ENCODE measurements at regions not wholly inside any gene's neighbourhood (a gene's known extent, or its start where the extent isn't known, plus 50 kb on each side); places are given as distances from the start of the nearest gene placed in this dataset.

- no peaks in the 10 kb centered on the region for H3K9me3 Mint-ChIP-seq
- TF ChIP-seq, protein P1, sequence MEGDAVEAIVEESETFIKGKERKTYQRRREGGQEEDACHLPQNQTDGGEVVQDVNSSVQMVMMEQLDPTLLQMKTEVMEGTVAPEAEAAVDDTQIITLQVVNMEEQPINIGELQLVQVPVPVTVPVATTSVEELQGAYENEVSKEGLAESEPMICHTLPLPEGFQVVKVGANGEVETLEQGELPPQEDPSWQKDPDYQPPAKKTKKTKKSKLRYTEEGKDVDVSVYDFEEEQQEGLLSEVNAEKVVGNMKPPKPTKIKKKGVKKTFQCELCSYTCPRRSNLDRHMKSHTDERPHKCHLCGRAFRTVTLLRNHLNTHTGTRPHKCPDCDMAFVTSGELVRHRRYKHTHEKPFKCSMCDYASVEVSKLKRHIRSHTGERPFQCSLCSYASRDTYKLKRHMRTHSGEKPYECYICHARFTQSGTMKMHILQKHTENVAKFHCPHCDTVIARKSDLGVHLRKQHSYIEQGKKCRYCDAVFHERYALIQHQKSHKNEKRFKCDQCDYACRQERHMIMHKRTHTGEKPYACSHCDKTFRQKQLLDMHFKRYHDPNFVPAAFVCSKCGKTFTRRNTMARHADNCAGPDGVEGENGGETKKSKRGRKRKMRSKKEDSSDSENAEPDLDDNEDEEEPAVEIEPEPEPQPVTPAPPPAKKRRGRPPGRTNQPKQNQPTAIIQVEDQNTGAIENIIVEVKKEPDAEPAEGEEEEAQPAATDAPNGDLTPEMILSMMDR (IDR thresholded peaks at IDR 0.05; ENCODE audit: unreplicated experiment in 3 of 3): no peak
- H3K4me1 Mint-ChIP-seq: peaks cover 44% of the 10 kb centered on the region
- peak overlapping the region in 1 of 3 experiments; percentile 30 for H3K27ac Mint-ChIP-seq
- no peaks in the 10 kb centered on the region for H3K27me3 Mint-ChIP-seq (ENCODE audit: low read depth)
- no peaks in the 10 kb centered on the region for H3K36me3 Mint-ChIP-seq (ENCODE audit: low read depth)
- H3K4me3 Mint-ChIP-seq: no peak overlapping the region
Measured at GRCh38 chr1:87956750-87957149, 628.1 kb downstream of the LMO4 start.

DNA sequence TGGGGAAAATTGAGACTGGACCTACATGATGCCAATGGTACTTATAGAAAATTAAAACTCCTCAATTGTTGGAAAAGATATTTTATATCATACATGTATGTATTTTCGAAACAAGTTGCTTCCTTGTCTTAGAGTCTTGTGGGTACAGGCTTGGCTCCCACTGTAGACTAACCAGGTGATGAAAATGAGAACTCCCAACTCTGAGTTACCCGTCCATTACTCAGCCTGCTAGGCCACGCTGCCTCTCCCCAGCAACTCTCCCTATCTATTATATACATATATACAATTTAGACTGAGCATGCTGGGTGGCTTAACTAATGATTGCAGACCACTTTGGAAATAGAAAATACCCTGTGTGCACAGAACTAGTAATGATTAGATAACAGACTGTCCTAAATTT lies 628.7 kb downstream of the LMO4 start:
- TF ChIP-seq, protein P1 (IDR thresholded peaks at IDR 0.05; ENCODE audit: unreplicated experiment in 3 of 3): no peak
- Mint-ChIP-seq H3K9me3 (no peaks in the 10 kb centered on the region), H3K4me3 (no peak overlapping the region), H3K27ac (no peak overlapping the region), H3K4me1 (peaks cover 40% of the 10 kb centered on the region), H3K27me3 (ENCODE audit: low read depth) (no peaks in the 10 kb centered on the region), H3K36me3 (ENCODE audit: low read depth) (no peaks in the 10 kb centered on the region)

DNA sequence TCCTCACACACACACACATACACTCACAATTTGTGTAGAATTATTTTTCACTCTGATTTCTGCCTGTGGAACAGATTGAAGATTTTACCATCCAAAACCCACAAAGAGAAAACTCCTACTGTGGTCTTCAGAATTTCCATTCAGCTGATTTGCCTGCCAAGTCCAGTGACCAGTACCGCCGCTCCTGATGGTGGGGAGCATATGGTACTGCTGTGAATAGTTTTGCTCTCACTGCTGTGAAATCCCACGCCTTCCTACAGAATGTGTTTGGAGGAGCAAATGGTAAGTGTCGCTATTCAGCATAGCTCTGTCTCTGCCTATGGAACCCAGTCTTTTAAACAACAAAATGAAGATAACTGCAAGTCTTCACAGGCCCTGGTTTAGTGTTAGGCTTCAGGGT lies 629.5 kb downstream of the LMO4 start:
- Mint-ChIP-seq H3K4me1 (peaks cover 40% of the 10 kb centered on the region), H3K9me3 (no peaks in the 10 kb centered on the region), H3K27me3 (ENCODE audit: low read depth) (no peaks in the 10 kb centered on the region), H3K36me3 (ENCODE audit: low read depth) (no peaks in the 10 kb centered on the region), H3K4me3 (no peak overlapping the region), H3K27ac (peak overlapping the region in 1 of 3 experiments; percentile 14)
- TF ChIP-seq, protein P1 (IDR thresholded peaks at IDR 0.05; ENCODE audit: unreplicated experiment in 3 of 3): no peak

- Mint-ChIP-seq H3K27me3 (ENCODE audit: low read depth) (no peaks in the 10 kb centered on the region), H3K4me3 (no peak overlapping the region), H3K4me1 (peaks cover 39% of the 10 kb centered on the region), H3K9me3 (no peaks in the 10 kb centered on the region), H3K36me3 (ENCODE audit: low read depth) (no peaks in the 10 kb centered on the region), H3K27ac (peak overlapping the region in 1 of 3 experiments; percentile 14)
- TF ChIP-seq, protein P1 (IDR thresholded peaks at IDR 0.05; ENCODE audit: unreplicated experiment in 3 of 3): no peak
Measured at GRCh38 chr1:87958716-87959115, 630.0 kb downstream of the LMO4 start.

DNA sequence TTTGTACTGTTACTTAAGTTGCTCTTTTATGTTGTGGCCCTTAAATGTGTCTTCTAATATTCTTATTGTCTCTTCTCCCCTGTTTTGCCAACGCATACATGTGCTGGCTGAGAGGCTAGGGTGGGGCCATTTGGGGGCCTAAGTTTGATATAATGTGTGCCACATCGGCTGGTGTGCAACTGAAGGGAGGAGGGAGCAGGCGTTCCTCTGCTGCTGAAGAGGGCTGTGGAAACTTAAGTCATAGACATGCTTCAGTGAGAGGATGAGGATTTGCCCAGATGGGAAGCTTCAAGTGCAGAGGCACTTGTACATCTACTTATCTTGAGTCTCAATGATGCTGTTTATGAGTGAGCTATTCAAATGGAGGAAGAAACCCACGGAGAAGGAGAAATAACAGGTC lies 630.6 kb downstream of the LMO4 start:
- Mint-ChIP-seq H3K9me3 (no peaks in the 10 kb centered on the region), H3K4me1 (peaks cover 36% of the 10 kb centered on the region), H3K4me3 (no peak overlapping the region), H3K36me3 (ENCODE audit: low read depth) (no peaks in the 10 kb centered on the region), H3K27me3 (ENCODE audit: low read depth) (no peaks in the 10 kb centered on the region), H3K27ac (no peak overlapping the region)
- TF ChIP-seq, protein P1 (IDR thresholded peaks at IDR 0.05; ENCODE audit: unreplicated experiment in 3 of 3): no peak

DNA sequence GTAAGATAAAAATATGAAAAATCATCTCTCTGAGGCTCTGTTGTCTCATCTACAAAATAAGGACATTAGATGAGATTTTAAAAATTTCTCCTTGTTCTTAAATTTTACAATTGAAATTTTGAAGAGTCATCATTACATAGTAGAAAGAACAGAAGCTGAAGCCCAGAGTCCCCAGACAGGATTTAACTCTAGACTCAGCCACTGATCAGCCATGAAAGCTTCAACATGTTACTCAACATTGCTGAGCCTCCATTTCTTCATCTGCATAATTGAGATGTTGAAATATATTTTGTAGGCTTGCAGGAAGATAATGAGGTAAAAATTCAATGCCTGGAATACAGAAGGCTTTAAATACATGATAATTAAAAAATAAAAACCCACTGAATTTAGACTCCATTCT lies 633.3 kb downstream of the LMO4 start:
- H3K4me1 Mint-ChIP-seq: peaks cover 22% of the 10 kb centered on the region
- H3K9me3 Mint-ChIP-seq: no peaks in the 10 kb centered on the region
- H3K4me3 Mint-ChIP-seq: no peak overlapping the region
- H3K36me3 Mint-ChIP-seq (ENCODE audit: low read depth): no peaks in the 10 kb centered on the region
- H3K27ac Mint-ChIP-seq: no peak overlapping the region
- TF ChIP-seq, protein P1 (IDR thresholded peaks at IDR 0.05; ENCODE audit: unreplicated experiment in 3 of 3): no peak
- peaks cover 5% of the 10 kb centered on the region for H3K27me3 Mint-ChIP-seq (ENCODE audit: low read depth)

All from nephron (organoid).